ENCODE measurements at regions not wholly inside any gene's neighbourhood (a gene's known extent, or its start where the extent isn't known, plus 50 kb on each side); places are given as distances from the start of the nearest gene placed in this dataset.

DNA sequence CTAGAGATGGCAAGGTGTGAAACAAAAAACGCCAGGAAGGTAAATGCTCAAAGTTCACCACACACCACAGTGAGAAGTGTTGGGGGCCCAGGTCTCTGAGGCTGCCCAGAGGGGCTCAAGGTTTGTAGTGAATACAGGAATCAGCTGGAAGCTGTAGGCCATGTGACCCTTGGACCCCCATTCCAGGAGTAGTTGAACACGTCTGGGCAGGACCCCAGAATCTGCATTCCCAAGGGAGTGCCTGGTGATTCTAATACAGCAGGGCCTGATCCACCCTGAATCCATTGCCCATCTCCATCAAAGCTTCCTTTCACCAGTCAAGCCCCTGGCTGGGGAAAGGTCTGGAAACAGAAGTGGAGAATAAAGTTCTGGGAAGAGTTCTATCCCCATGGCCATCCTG, 70.8 kb upstream of the B3GAT1 start:
- TF ChIP-seq, protein P1, sequence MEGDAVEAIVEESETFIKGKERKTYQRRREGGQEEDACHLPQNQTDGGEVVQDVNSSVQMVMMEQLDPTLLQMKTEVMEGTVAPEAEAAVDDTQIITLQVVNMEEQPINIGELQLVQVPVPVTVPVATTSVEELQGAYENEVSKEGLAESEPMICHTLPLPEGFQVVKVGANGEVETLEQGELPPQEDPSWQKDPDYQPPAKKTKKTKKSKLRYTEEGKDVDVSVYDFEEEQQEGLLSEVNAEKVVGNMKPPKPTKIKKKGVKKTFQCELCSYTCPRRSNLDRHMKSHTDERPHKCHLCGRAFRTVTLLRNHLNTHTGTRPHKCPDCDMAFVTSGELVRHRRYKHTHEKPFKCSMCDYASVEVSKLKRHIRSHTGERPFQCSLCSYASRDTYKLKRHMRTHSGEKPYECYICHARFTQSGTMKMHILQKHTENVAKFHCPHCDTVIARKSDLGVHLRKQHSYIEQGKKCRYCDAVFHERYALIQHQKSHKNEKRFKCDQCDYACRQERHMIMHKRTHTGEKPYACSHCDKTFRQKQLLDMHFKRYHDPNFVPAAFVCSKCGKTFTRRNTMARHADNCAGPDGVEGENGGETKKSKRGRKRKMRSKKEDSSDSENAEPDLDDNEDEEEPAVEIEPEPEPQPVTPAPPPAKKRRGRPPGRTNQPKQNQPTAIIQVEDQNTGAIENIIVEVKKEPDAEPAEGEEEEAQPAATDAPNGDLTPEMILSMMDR (tag by site-specific recombination; IDR thresholded peaks at IDR 0.05), result no peak
- no peak for TF ChIP-seq KLF10 (tag by site-specific recombination; IDR thresholded peaks at IDR 0.05)
- no peak for TF ChIP-seq KLF1 (tag by site-specific recombination; IDR thresholded peaks at IDR 0.05)
- no peak for TF ChIP-seq ZNF146 (tag by site-specific recombination; IDR thresholded peaks at IDR 0.05)
- TF ChIP-seq, protein P2, sequence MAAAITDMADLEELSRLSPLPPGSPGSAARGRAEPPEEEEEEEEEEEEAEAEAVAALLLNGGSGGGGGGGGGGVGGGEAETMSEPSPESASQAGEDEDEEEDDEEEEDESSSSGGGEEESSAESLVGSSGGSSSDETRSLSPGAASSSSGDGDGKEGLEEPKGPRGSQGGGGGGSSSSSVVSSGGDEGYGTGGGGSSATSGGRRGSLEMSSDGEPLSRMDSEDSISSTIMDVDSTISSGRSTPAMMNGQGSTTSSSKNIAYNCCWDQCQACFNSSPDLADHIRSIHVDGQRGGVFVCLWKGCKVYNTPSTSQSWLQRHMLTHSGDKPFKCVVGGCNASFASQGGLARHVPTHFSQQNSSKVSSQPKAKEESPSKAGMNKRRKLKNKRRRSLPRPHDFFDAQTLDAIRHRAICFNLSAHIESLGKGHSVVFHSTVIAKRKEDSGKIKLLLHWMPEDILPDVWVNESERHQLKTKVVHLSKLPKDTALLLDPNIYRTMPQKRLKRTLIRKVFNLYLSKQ (tag by site-specific recombination; IDR thresholded peaks at IDR 0.05; ENCODE audit: borderline replicate concordance), result no peak
- TF ChIP-seq, protein P3, sequence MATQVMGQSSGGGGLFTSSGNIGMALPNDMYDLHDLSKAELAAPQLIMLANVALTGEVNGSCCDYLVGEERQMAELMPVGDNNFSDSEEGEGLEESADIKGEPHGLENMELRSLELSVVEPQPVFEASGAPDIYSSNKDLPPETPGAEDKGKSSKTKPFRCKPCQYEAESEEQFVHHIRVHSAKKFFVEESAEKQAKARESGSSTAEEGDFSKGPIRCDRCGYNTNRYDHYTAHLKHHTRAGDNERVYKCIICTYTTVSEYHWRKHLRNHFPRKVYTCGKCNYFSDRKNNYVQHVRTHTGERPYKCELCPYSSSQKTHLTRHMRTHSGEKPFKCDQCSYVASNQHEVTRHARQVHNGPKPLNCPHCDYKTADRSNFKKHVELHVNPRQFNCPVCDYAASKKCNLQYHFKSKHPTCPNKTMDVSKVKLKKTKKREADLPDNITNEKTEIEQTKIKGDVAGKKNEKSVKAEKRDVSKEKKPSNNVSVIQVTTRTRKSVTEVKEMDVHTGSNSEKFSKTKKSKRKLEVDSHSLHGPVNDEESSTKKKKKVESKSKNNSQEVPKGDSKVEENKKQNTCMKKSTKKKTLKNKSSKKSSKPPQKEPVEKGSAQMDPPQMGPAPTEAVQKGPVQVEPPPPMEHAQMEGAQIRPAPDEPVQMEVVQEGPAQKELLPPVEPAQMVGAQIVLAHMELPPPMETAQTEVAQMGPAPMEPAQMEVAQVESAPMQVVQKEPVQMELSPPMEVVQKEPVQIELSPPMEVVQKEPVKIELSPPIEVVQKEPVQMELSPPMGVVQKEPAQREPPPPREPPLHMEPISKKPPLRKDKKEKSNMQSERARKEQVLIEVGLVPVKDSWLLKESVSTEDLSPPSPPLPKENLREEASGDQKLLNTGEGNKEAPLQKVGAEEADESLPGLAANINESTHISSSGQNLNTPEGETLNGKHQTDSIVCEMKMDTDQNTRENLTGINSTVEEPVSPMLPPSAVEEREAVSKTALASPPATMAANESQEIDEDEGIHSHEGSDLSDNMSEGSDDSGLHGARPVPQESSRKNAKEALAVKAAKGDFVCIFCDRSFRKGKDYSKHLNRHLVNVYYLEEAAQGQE (tag by site-specific recombination; IDR thresholded peaks at IDR 0.05), result no peak
- TF ChIP-seq ZNF76 (tag by site-specific recombination; IDR thresholded peaks at IDR 0.05; ENCODE audit: borderline replicate concordance, low read depth), result no peak

Measured in HEK293 (cell line).